H54 (cell line): ENCODE measurements at regions not wholly inside any gene's neighbourhood (a gene's known extent, or its start where the extent isn't known, plus 50 kb on each side); places are given as distances from the start of the nearest gene placed in this dataset.

ENCODE experiments used
- DNase-seq: peaks from one replicate; pipeline ENCODE4 v3.0.0; 2011; ENCODE audit warnings: low spot score, mixed read lengths; ENCODE audit not compliant: insufficient read length
- FAIRE-seq: peaks from 3 replicates; lab custom pipeline; 2011; peaks lifted over from hg19 to GRCh38; lab: Jason Lieb, UNC
- POLR2A ChIP-seq: IDR thresholded peaks from 2 replicates; pipeline ENCODE4 v1.6.1; 2011; ENCODE audit warnings: low read depth, mild to moderate bottlenecking, low read length

GRCh38 chr2:145725876-145726275 lies 1206.0 kb upstream of the ZEB2 start:
- DNase-seq (no peak), FAIRE-seq (no peak)
- TF ChIP-seq POLR2A, result no peak

GRCh38 chr2:145724311-145724898 lies 1204.5 kb upstream of the ZEB2 start:
- TF ChIP-seq POLR2A, result no peak
- FAIRE-seq (no peak), DNase-seq (no peak)

GRCh38 chr2:145723872-145724271 lies 1204.0 kb upstream of the ZEB2 start:
- DNase-seq (no peak), FAIRE-seq (no peak)
- no peak for TF ChIP-seq POLR2A

- TF ChIP-seq POLR2A, result no peak
- FAIRE-seq, result no peak
Observed at GRCh38 chr2:145721681-145722080, 1201.8 kb upstream of the ZEB2 start.

GRCh38 chr2:145715601-145716000 lies 1195.7 kb upstream of the ZEB2 start:
- DNase-seq (no peak), FAIRE-seq (peak; percentile 30)

More at GRCh38 chr2:145721681-145722080, 1201.8 kb upstream of the ZEB2 start:
- no peak for DNase-seq

GRCh38 chr2:145710303-145710702 lies 1190.4 kb upstream of the ZEB2 start:
- FAIRE-seq, result no peak
- no peak for TF ChIP-seq POLR2A
- no peak for DNase-seq

More at GRCh38 chr2:145715601-145716000, 1195.7 kb upstream of the ZEB2 start:
- TF ChIP-seq POLR2A, result no peak

GRCh38 chr2:145702305-145702704 lies 1182.4 kb upstream of the ZEB2 start:
- no peak for TF ChIP-seq POLR2A
- FAIRE-seq (no peak), DNase-seq (no peak)

GRCh38 chr2:145692971-145693478 lies 1173.1 kb upstream of the ZEB2 start:
- DNase-seq, result no peak
- no peak for TF ChIP-seq POLR2A
- FAIRE-seq, result peak; percentile 89

GRCh38 chr2:145691659-145692058 lies 1171.7 kb upstream of the ZEB2 start:
- no peak for DNase-seq
- FAIRE-seq, result peak; percentile 38
- no peak for TF ChIP-seq POLR2A

GRCh38 chr2:145690183-145690778 lies 1170.4 kb upstream of the ZEB2 start:
- FAIRE-seq, result no peak
- TF ChIP-seq POLR2A, result no peak
- no peak for DNase-seq

GRCh38 chr2:145689277-145689676 lies 1169.4 kb upstream of the ZEB2 start:
- no peak for TF ChIP-seq POLR2A
- FAIRE-seq (no peak), DNase-seq (no peak)

- DNase-seq, result no peak
- TF ChIP-seq POLR2A, result no peak
- no peak for FAIRE-seq
Observed at GRCh38 chr2:145688156-145688555, 1168.2 kb upstream of the ZEB2 start.

- FAIRE-seq (no peak), DNase-seq (no peak)
- no peak for TF ChIP-seq POLR2A
Observed at GRCh38 chr2:145687442-145688134, 1167.7 kb upstream of the ZEB2 start.

- DNase-seq, result no peak
- TF ChIP-seq POLR2A, result no peak
- no peak for FAIRE-seq
Observed at GRCh38 chr2:145685383-145686050, 1165.6 kb upstream of the ZEB2 start.
